AG09319 (cell line): ENCODE measurements at regions not wholly inside any gene's neighbourhood (a gene's known extent, or its start where the extent isn't known, plus 50 kb on each side); places are given as distances from the start of the nearest gene placed in this dataset.

Experiments
- DNase-seq: peaks from one replicate; pipeline ENCODE4 v3.0.0-alpha.2; 2010; ENCODE audit warnings: low read depth; ENCODE audit errors: extremely low read depth
- TF ChIP-seq, protein P1 (sequence below): IDR thresholded peaks from 2 replicates; pipeline ENCODE4 v1.5.1; 2011; ENCODE audit warnings: low read depth, mild to moderate bottlenecking, inconsistent platforms, low read length, moderate library complexity

DNA sequence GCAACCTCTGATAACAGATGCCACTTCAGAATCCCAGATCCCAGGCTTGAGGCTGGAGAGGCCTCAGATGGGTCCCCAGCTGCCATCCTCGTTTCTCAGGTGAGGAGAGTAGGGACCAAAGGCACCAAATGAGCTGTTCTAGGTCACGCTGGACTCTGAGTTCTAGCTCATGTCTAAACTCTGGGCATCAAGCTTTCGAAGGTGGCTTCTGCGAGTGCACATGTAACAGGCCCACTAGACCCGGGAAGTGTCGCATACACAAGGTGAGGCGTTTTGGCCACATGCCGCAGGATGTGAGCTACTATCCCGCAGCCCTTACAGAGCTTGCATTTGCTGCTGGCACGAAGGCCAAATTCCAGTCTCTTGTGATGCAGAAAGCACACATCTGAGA is 355.1 kb upstream of the SHH start:
- TF ChIP-seq, protein P1, sequence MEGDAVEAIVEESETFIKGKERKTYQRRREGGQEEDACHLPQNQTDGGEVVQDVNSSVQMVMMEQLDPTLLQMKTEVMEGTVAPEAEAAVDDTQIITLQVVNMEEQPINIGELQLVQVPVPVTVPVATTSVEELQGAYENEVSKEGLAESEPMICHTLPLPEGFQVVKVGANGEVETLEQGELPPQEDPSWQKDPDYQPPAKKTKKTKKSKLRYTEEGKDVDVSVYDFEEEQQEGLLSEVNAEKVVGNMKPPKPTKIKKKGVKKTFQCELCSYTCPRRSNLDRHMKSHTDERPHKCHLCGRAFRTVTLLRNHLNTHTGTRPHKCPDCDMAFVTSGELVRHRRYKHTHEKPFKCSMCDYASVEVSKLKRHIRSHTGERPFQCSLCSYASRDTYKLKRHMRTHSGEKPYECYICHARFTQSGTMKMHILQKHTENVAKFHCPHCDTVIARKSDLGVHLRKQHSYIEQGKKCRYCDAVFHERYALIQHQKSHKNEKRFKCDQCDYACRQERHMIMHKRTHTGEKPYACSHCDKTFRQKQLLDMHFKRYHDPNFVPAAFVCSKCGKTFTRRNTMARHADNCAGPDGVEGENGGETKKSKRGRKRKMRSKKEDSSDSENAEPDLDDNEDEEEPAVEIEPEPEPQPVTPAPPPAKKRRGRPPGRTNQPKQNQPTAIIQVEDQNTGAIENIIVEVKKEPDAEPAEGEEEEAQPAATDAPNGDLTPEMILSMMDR = no peak
- DNase-seq = no peak

DNA sequence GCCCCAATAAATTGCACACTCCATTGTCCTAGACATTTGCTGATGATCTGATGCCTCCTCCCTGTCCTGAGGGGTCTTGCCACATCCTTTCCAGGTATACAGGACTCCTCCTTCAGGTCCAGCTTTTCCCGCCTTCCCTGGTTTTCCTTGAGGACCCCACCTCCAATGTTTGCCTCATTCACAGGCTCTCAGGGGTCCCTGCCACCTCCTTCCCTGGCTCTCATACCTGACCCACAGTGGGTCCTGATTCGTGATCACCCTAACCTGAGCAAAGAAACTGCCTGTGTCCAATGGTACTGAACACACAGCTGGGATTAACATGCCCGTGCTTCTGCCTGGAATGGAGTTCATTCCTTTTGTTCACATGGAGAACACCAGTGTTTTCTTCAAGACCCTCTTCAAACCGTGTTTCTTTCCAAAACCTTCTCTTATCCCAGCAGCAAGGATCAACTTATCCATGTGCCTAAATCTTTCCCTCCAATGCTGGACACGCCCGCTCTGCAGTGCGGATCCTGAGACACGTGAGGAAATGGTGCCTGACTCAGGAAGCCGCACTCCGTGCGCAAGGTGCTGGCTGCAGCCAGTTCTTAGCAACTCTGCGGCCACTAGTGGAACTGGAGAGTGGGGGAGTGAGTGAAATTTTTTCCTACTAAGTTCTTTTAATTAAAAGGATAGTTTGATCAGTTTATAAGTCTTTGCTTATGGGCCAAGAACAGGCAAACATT is 354.6 kb upstream of the SHH start:
- no peak for DNase-seq
- TF ChIP-seq, protein P1 = no peak

DNA sequence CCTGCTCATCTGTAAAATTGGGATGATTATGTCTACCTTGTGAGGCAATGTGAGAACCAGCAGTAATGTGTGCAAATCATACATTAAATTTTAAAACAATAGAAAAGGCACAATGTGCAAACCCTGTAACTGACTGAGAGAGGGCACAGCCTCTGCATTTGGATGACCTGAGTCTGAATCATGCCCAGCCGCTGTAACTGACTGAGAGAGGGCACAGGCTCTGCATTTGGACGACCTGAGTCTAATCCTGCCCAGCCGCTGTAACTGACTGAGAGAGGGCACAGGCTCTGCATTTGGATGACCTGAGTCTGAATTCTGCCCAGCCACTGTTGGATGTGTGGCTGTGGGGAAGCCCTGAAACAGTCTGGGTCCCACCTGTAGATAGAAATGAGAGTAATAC is 351.5 kb upstream of the SHH start:
- DNase-seq = no peak
- TF ChIP-seq, protein P1 = no peak

DNA sequence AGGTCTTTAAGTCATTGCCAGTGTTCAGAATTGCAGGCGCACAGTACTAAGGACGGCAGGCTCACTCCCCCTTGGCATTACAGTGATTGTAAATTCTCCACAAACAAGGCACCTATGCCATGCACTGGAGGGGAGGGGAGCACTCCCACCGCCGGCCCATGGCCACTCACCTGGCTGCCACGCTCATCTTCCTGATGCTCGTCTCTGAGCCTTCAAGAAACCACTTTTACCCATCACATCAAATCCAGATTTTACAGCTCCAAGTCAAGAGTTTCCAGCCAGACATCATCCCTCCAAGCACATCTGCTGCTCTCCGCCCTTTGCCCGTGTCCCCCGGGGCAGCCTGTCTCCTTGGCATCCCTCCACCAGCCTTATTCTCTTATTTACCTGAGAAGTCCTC is 350.2 kb upstream of the SHH start:
- TF ChIP-seq, protein P1 = no peak
- no peak for DNase-seq

DNA sequence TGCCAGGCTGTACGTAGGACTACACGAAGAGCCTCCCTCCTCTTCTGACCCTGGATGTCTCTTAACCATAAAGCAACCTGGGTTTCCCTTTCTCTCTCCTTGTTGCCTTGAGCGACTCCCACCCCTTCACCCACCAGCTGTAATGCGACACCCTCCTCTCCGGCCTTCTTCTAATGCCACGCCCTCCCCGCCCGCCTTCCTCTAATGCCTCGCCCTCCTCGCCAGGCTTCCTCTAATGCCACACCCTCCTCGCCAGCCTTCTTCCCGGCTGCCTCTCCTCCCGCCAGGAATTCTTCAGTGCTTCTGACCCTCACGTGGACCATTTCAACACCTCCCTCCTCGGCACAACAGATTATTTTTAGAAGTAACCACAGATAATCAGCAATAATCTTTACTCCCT is 348.5 kb upstream of the SHH start:
- TF ChIP-seq, protein P1 = no peak
- no peak for DNase-seq

DNA sequence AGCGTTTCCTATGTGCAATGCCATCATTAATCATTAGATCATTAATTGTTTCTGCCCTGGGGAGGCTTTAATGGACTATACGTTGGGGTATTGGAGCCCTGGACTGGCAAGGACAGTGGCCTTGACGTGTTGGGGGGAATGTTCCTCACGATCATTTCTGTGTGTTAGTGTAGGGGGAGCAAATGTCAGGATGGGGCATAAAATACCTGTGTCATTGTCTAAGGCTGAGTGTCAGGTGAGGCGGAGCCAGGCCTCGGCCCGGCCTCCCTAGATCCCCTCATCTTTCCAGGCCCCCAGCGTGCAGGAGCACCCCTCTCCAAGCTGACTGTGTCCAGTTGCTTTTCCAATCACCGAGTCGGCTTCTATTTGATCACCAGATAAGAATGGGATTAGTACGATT is 346.4 kb upstream of the SHH start:
- TF ChIP-seq, protein P1 = no peak
- DNase-seq = no peak

DNA sequence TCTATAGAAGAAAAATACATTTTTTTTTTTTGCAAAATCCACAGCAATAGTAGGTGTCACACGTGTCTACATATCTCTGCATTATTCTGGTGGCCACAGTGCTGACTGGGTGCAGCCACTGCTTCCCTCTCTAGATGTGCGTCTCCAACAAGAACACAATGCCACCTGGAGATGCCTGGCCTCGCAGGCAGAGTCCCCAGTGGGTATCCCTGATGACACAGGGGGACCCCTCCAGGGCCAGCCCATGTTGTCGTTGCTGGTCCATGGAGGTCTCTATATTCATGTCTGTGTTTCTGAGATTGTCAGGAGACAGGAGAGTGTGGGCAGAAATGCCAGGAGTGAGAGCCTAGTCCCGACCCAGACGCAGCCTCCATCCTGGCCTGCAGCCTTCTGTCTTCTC is 345.9 kb upstream of the SHH start:
- TF ChIP-seq, protein P1 = no peak
- no peak for DNase-seq
